Prostate gland (tissue), 2 donors: ENCODE measurements at regions not wholly inside any gene's neighbourhood (a gene's known extent, or its start where the extent isn't known, plus 50 kb on each side); places are given as distances from the start of the nearest gene placed in this dataset.

ENCODE experiments used
- DNase-seq: peaks from one replicate; pipeline ENCODE4 v3.0.0-alpha.2; 2019; ENCODE audit warnings: low spot score
- H3K27ac ChIP-seq, 2 donors: fragments of 200-600 bp; sonication (generic); 2 replicates each; pipeline ENCODE4 v1.5.1; 2017 to 2019
- H3K27me3 ChIP-seq: fragments of 200-600 bp; sonication (generic); replicated peaks from 2 replicates; pipeline ENCODE4 v1.5.1; 2019; ENCODE audit not compliant: insufficient read depth
- H3K36me3 ChIP-seq, 2 donors: fragments of 200-600 bp; sonication (generic); 1 replicate in 1 of 2; 2 replicates in 1 of 2; pipeline versions ENCODE4 v1.5.1 to v1.8.1; 2017 to 2019
- H3K4me1 ChIP-seq: fragments of 200-600 bp; sonication (generic); replicated peaks from 2 replicates; pipeline ENCODE4 v1.5.1; 2019
- H3K4me3 ChIP-seq, 2 donors: fragments of 200-600 bp; sonication (generic); 2 replicates each; pipeline ENCODE4 v1.5.1; 2017 to 2019
- H3K9me3 ChIP-seq: fragments of 200-600 bp; sonication (generic); 2 replicates; pipeline ENCODE4 v1.5.1; 2017
- POLR2A ChIP-seq: fragments of 450-650 bp; IDR thresholded peaks from one replicate; pipeline ENCODE4 v1.6.1; 2016; ENCODE audit warnings: antibody characterized with exemption, mild to moderate bottlenecking
- POLR2AphosphoS5 ChIP-seq: sonication (generic); formaldehyde crosslinking; IDR thresholded peaks from one replicate; pipeline ENCODE4 v1.6.1; 2017; ENCODE audit warnings: antibody characterized with exemption
- WGBS: methylation state at CpG from one replicate; pipeline ENCODE4 v1.1.5; 2018; 5-methylcytosine and 5-hydroxymethylcytosine counted together
- intact Hi-C: fragments of 100-400 bp; cut with DNase I; formaldehyde crosslinking; loops from one replicate; pipeline ENCODE4 v1.14.2; 2022
- small RNA-seq, 2 donors: library from RNA; depleted of rRNA; stranded (forward); fragments of <200 nt; gene quantifications; one replicate each; pipeline ENCODE3, GENCODE V24; 2016
- TF ChIP-seq, protein P1 (sequence below), 4 experiments: fragments of 200-600 bp in 2 of 4; fragments of 450-650 bp in 2 of 4; sonication (generic) in 2 of 4; IDR thresholded peaks; 1 replicate in 3 of 4; 2 replicates in 1 of 4; pipeline ENCODE4 v1.5.1; 2016 to 2019; ENCODE audit warnings: antibody characterized with exemption in 4 of 4, mild to moderate bottlenecking in 2 of 4, moderate library complexity in 2 of 4

DNA sequence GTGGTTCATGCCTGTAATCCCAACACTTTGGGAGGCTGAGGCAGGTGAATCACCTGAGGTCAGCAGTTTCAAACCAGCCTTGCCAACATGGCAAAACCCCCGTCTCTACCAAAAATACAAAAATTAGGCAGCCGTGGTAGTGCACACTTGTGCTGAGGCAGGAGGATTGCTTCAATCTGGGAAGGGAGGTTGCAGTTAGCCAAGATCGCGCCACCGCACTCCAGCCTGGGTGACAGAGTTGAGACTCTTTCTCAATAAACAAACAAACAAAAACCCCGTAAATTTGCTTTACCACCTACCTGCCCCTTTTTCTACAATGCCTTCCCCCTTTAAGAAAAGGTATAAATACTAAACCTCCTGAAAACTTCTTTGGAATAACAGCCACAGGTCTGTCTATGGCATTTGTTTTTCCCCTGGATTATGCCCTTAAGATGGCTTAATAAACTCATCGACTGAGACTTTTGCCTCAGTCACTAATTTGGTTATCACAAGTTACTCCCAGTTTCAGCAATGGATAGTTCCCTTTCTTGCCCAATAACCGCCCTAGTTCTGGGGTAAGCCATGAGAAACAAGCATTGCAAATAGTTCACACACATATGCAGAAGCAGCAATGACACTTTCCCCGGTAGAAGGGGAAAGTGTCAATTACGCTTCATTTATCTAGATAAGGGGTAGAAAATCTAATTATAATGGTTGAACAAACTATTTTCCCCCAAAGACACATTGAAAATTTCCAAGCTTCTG lies 52.8 kb upstream of the SVIL start:
- DNase-seq: no peak
- intact Hi-C loops: no loop called here
- WGBS: 81% methylated on average over 10 of the region's 10 CpGs
- Histone ChIP-seq H3K9me3 (no peaks in the 10 kb centered on the region), H3K27me3 (no peaks in the 10 kb centered on the region), H3K36me3 (no peaks in the 10 kb centered on the region), H3K4me3 (no peak overlapping the region), H3K4me1 (peaks cover 6% of the 10 kb centered on the region), H3K27ac (no peak overlapping the region)
- TF ChIP-seq POLR2AphosphoS5 (no peak), POLR2A (no peak)
- TF ChIP-seq, protein P1, sequence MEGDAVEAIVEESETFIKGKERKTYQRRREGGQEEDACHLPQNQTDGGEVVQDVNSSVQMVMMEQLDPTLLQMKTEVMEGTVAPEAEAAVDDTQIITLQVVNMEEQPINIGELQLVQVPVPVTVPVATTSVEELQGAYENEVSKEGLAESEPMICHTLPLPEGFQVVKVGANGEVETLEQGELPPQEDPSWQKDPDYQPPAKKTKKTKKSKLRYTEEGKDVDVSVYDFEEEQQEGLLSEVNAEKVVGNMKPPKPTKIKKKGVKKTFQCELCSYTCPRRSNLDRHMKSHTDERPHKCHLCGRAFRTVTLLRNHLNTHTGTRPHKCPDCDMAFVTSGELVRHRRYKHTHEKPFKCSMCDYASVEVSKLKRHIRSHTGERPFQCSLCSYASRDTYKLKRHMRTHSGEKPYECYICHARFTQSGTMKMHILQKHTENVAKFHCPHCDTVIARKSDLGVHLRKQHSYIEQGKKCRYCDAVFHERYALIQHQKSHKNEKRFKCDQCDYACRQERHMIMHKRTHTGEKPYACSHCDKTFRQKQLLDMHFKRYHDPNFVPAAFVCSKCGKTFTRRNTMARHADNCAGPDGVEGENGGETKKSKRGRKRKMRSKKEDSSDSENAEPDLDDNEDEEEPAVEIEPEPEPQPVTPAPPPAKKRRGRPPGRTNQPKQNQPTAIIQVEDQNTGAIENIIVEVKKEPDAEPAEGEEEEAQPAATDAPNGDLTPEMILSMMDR (IDR thresholded peaks at IDR 0.05): no peak

DNA sequence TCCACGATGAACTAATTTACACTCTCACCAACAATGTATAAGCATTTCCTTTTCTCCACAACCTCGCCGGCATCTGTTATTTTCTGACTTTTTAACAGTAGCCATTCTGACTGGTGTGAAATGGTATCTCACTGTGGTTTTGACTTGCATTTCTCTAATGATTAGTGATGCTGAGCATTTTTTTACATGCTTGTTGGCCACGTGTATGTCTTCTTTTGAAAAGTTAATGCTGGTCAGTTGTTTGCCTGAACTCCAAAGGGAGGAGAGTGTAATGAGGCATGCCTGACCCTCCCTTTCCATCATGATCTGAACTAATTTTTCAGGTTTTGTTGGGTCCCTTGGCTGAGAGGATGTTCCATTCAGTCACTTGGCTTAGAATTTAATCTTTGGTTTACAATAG lies 50.7 kb upstream of the SVIL start:
- no peak for TF ChIP-seq POLR2AphosphoS5
- TF ChIP-seq POLR2A: no peak
- TF ChIP-seq, protein P1 (IDR thresholded peaks at IDR 0.05): no peak
- no peaks in the 10 kb centered on the region for H3K36me3 ChIP-seq
- no peaks in the 10 kb centered on the region for H3K27me3 ChIP-seq
- no peaks in the 10 kb centered on the region for H3K9me3 ChIP-seq
- H3K27ac ChIP-seq: no peak overlapping the region
- H3K4me3 ChIP-seq: no peak overlapping the region
- intact Hi-C loops: no loop called here
- DNase-seq: no peak
- 89% methylated on average over 4 of the region's 4 CpGs for WGBS
- H3K4me1 ChIP-seq: peaks cover 6% of the 10 kb centered on the region

Small RNA genes in the stretch of these regions (small RNA-seq; reads per million reads assigned to genes)
- 0 reads per million in 2 donors for gene CKS1BP2
- gene RNU6-908P: 0 reads per million in 2 donors
